ENCODE measurements at regions not wholly inside any gene's neighbourhood (a gene's known extent, or its start where the extent isn't known, plus 50 kb on each side); places are given as distances from the start of the nearest gene placed in this dataset.
"Not testable (repeated sequence)": the region's sequence is repeated elsewhere in the genome, so short reads cannot be mapped to it uniquely, and the experiment has no call there.

DNA sequence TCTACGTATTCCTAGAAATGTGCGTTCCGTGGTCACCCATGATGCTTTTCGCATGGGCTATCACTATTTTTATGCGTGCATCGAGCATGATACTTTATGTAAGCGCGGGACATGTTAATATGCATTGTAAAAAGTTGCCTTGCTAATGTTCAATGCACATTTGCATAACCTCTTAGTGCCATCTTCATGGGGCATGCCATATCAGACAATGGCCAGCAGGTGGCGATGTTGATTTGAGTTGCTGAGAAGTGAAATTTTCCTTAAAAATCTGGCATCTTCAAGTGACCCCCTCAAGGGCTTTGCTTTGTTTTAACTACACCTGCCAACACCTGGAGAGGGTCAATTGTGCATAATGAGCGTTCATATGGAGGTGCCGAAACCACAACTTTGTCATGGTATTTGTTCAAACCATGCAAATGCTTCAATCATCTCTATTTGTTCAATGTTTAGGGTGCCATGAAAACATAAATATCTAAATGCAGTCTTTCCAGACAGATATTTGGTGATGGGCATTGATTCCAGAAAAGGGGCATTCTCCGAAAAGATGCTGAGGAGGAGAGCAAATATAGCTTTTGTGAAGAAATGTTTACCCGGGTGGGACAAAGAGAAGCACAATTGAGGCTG, 833.9 kb upstream of the PRKX start:
- Histone ChIP-seq H3F3A (ENCODE audit: insufficient read depth, low read length) (no peaks in the 10 kb centered on the region), H3K79me2 (ENCODE audit: insufficient read depth, low read length) (no peaks in the 10 kb centered on the region), H3K9me3 (ENCODE audit: low read length) (no peaks in the 10 kb centered on the region), H3K4me2 (ENCODE audit: low read length) (no peak overlapping the region), H4K20me1 (ENCODE audit: insufficient read depth, low read length) (no peaks in the 10 kb centered on the region), H3K27ac (ENCODE audit: low read depth, low read length, poor library complexity, severe bottlenecking) (no peak overlapping the region), H2AFZ (ENCODE audit: low read length) (no peak overlapping the region), H3K36me3 (ENCODE audit: insufficient read depth, low read length) (no peaks in the 10 kb centered on the region), H3K9me2 (ENCODE audit: low read depth, low read length) (no peaks in the 10 kb centered on the region), H3K4me3 (ENCODE audit: low read depth, low read length, poor library complexity, severe bottlenecking) (no peak overlapping the region), H3K27me3 (ENCODE audit: insufficient read depth, low read length) (no peaks in the 10 kb centered on the region), H3K9ac (ENCODE audit: low read length) (no peak overlapping the region), H3K4me1 (ENCODE audit: insufficient read depth, low read length, severe bottlenecking) (no peaks in the 10 kb centered on the region)
- no peak for TF ChIP-seq EZH2 (IDR thresholded peaks at IDR 0.05; ENCODE audit: borderline replicate concordance, low read length)
- TF ChIP-seq, protein P1, sequence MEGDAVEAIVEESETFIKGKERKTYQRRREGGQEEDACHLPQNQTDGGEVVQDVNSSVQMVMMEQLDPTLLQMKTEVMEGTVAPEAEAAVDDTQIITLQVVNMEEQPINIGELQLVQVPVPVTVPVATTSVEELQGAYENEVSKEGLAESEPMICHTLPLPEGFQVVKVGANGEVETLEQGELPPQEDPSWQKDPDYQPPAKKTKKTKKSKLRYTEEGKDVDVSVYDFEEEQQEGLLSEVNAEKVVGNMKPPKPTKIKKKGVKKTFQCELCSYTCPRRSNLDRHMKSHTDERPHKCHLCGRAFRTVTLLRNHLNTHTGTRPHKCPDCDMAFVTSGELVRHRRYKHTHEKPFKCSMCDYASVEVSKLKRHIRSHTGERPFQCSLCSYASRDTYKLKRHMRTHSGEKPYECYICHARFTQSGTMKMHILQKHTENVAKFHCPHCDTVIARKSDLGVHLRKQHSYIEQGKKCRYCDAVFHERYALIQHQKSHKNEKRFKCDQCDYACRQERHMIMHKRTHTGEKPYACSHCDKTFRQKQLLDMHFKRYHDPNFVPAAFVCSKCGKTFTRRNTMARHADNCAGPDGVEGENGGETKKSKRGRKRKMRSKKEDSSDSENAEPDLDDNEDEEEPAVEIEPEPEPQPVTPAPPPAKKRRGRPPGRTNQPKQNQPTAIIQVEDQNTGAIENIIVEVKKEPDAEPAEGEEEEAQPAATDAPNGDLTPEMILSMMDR (IDR thresholded peaks at IDR 0.05; ENCODE audit: low read length), result peak; percentile 65

DNA sequence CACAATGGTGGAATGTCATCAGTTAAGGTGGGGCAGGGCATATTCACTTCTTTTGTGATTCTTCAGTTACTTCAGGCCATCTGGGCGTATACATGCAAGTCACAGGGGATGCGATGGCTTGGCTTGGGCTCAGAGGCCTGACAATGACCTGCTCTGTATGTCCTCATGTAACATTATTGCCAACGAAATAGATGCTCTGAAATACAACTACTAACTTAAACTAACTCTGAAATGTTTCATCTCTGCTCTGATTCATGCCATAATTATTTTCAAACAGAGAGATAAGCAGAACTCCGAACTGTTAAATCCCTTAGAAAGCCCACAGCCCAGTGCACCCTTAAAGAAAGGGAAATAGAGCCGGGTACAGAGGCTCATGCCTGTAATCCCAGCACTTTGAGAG, 832.7 kb upstream of the PRKX start:
- H3F3A ChIP-seq (ENCODE audit: insufficient read depth, low read length); H3K36me3 ChIP-seq (ENCODE audit: insufficient read depth, low read length); H3K4me2 ChIP-seq (ENCODE audit: low read length); H3K4me3 ChIP-seq (ENCODE audit: low read depth, low read length, poor library complexity, severe bottlenecking); H3K79me2 ChIP-seq (ENCODE audit: insufficient read depth, low read length); H2AFZ ChIP-seq (ENCODE audit: low read length); H4K20me1 ChIP-seq (ENCODE audit: insufficient read depth, low read length); H3K9me2 ChIP-seq (ENCODE audit: low read depth, low read length); H3K9ac ChIP-seq (ENCODE audit: low read length); H3K27ac ChIP-seq (ENCODE audit: low read depth, low read length, poor library complexity, severe bottlenecking); H3K27me3 ChIP-seq (ENCODE audit: insufficient read depth, low read length); H3K4me1 ChIP-seq (ENCODE audit: insufficient read depth, low read length, severe bottlenecking); H3K9me3 ChIP-seq (ENCODE audit: low read length): not testable (repeated sequence)

DNA sequence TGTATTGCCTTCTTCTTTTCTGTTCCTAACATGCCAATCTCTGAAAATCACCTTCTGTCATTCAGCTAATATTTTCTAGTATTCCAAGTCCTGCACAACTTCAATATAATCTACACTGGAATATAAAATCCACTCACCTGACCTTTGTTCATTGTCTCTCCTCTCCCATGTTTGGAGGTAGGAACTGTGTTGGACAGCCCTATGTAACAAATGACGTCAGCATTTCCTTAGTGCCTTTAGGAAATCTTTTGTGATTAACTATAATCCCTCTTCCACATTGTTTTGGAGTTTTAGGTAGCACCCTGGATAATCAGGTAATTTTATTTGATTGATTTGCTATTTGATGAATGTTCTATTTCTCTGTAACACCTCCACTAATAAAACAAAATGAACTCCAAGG, 814.8 kb upstream of the PRKX start:
- Histone ChIP-seq H3K27ac (ENCODE audit: low read depth, low read length, poor library complexity, severe bottlenecking) (no peak overlapping the region), H3K4me3 (ENCODE audit: low read depth, low read length, poor library complexity, severe bottlenecking) (no peak overlapping the region), H3K4me2 (ENCODE audit: low read length) (no peak overlapping the region), H3K9me3 (ENCODE audit: low read length) (no peaks in the 10 kb centered on the region), H3K27me3 (ENCODE audit: insufficient read depth, low read length) (no peaks in the 10 kb centered on the region), H3F3A (ENCODE audit: insufficient read depth, low read length) (no peaks in the 10 kb centered on the region), H3K36me3 (ENCODE audit: insufficient read depth, low read length) (no peaks in the 10 kb centered on the region), H3K4me1 (ENCODE audit: insufficient read depth, low read length, severe bottlenecking) (no peaks in the 10 kb centered on the region), H3K9me2 (ENCODE audit: low read depth, low read length) (no peaks in the 10 kb centered on the region), H3K9ac (ENCODE audit: low read length) (no peak overlapping the region), H3K79me2 (ENCODE audit: insufficient read depth, low read length) (no peaks in the 10 kb centered on the region), H4K20me1 (ENCODE audit: insufficient read depth, low read length) (no peaks in the 10 kb centered on the region), H2AFZ (ENCODE audit: low read length) (no peak overlapping the region)
- TF ChIP-seq, protein P1 (IDR thresholded peaks at IDR 0.05; ENCODE audit: low read length), result no peak
- TF ChIP-seq EZH2 (IDR thresholded peaks at IDR 0.05; ENCODE audit: borderline replicate concordance, low read length), result no peak

DNA sequence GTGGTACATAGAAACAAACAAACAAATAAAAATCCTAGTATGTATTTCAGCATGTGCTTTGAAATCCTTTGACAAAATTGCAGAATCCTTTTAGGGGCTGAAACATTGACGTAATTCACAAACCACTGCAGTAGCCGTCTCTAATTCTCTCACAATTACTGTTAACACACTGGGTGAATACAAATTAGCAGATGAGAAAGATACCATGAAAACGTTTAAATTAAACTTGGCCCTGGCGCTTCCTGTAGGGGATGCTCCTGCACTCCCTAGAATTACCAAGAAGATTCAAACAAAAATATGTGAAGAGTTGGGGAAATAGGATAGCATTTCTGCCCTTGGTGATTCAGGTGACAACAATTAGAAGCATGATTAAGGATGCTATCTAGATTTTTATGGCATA, 772.5 kb upstream of the PRKX start:
- H3K4me1 ChIP-seq (ENCODE audit: insufficient read depth, low read length, severe bottlenecking), result no peaks in the 10 kb centered on the region
- no peaks in the 10 kb centered on the region for H3F3A ChIP-seq (ENCODE audit: insufficient read depth, low read length)
- H4K20me1 ChIP-seq (ENCODE audit: insufficient read depth, low read length), result no peaks in the 10 kb centered on the region
- H3K79me2 ChIP-seq (ENCODE audit: insufficient read depth, low read length), result no peaks in the 10 kb centered on the region
- no peak overlapping the region for H3K4me3 ChIP-seq (ENCODE audit: low read depth, low read length, poor library complexity, severe bottlenecking)
- no peaks in the 10 kb centered on the region for H3K36me3 ChIP-seq (ENCODE audit: insufficient read depth, low read length)
- TF ChIP-seq EZH2 (IDR thresholded peaks at IDR 0.05; ENCODE audit: borderline replicate concordance, low read length), result no peak
- TF ChIP-seq, protein P1 (IDR thresholded peaks at IDR 0.05; ENCODE audit: low read length), result no peak
- no peak overlapping the region for H2AFZ ChIP-seq (ENCODE audit: low read length)
- no peaks in the 10 kb centered on the region for H3K9me3 ChIP-seq (ENCODE audit: low read length)
- H3K9me2 ChIP-seq (ENCODE audit: low read depth, low read length), result no peaks in the 10 kb centered on the region
- no peak overlapping the region for H3K9ac ChIP-seq (ENCODE audit: low read length)
- H3K27me3 ChIP-seq (ENCODE audit: insufficient read depth, low read length), result no peaks in the 10 kb centered on the region
- H3K4me2 ChIP-seq (ENCODE audit: low read length), result no peak overlapping the region
- H3K27ac ChIP-seq (ENCODE audit: low read depth, low read length, poor library complexity, severe bottlenecking), result no peak overlapping the region

Data from OCI-LY1 (cell line).